GM12874 (cell line): ENCODE measurements at regions not wholly inside any gene's neighbourhood (a gene's known extent, or its start where the extent isn't known, plus 50 kb on each side); places are given as distances from the start of the nearest gene placed in this dataset.

Experiments
- TF ChIP-seq, protein P1 (sequence below): IDR thresholded peaks from 2 replicates; pipeline ENCODE4 v1.5.1; 2011; ENCODE audit warnings: low read depth, mild to moderate bottlenecking, control low read depth, low read length, moderate library complexity; ENCODE audit not compliant: insufficient read depth

DNA sequence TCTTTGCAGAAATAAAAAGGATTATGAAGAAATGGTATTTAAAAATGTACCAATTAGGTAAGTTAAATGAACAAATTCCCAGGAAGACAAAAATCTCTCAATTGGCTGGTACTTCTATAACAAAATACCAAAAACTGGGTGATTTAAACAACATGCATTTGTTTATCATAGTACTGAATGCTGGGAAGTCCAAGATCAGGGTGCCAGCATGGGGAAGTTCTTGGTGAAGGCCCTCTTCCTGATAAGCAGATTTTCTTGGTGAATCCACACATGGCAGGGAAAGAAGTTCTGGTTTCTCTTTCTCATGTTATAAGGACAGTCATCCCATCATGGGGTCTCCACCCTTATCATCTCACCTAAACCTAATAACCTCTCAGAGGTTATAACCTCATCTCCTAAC lies 271.6 kb upstream of the SETBP1 start:
- TF ChIP-seq, protein P1, sequence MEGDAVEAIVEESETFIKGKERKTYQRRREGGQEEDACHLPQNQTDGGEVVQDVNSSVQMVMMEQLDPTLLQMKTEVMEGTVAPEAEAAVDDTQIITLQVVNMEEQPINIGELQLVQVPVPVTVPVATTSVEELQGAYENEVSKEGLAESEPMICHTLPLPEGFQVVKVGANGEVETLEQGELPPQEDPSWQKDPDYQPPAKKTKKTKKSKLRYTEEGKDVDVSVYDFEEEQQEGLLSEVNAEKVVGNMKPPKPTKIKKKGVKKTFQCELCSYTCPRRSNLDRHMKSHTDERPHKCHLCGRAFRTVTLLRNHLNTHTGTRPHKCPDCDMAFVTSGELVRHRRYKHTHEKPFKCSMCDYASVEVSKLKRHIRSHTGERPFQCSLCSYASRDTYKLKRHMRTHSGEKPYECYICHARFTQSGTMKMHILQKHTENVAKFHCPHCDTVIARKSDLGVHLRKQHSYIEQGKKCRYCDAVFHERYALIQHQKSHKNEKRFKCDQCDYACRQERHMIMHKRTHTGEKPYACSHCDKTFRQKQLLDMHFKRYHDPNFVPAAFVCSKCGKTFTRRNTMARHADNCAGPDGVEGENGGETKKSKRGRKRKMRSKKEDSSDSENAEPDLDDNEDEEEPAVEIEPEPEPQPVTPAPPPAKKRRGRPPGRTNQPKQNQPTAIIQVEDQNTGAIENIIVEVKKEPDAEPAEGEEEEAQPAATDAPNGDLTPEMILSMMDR, result no peak

DNA sequence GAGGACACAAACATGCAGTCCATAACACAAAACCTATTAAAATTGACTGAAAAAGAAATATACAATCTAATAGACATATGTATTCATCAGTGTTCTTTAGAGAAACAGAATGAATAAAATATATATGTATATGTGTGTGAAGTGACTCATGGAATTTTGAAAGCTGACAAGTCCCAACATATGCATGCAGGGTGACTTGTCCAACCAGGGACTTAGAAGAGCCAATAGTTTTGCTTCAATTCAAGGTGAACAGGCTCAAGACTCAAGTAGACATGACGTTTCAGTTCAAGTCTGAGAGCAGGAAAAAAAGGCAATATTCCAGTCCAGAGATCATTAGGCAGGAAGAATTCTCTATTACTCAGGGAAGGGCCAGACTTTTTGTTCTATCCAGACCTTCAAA lies 271.2 kb upstream of the SETBP1 start:
- TF ChIP-seq, protein P1, result no peak

DNA sequence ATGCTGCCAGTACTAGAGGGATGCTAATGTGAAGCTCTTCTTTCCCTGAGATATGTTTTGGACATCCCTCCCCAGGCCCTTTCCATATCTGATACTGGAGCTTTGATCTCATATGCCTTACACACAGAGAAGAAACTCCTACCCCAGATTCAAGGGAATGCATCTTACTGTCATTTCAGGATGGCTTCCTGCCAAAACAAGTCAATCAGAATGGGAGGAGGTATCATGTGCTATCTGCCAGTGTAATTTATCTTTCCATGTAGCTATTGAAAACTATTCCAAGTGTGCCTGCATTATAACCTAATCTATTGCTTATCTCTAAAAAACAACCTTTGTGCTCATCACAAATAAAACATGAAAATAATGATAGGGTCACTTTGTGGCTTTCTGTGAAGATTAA lies 269.9 kb upstream of the SETBP1 start:
- TF ChIP-seq, protein P1, result no peak

DNA sequence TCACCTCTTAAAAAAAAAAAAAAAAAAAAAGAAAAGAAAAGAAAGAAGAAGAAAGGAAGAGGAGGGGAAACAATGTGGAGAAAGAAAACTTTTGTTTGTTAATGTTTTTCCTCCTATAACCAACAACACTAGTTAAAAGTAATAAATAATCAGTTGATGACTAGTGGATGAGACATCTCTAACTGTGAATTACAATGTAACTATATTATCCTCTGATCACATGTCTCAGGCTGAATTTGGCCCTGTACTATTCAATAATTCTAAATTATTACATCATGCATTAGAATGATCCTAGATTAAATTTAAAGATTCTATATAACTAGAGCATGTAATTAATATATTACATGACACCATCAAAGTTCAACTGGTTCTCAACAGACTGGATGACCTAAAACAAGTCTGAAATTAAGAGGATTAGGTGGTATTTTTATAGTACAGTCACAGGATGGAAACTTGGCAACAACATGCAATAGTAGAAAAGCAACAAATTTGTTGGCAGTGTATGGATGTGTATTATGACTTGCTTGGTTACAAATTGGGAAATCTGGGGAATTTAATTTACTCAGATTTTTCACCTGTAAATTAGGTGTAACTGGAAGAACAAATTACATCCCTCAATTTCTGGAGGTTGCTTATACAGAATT lies 269.3 kb upstream of the SETBP1 start:
- TF ChIP-seq, protein P1, result no peak

DNA sequence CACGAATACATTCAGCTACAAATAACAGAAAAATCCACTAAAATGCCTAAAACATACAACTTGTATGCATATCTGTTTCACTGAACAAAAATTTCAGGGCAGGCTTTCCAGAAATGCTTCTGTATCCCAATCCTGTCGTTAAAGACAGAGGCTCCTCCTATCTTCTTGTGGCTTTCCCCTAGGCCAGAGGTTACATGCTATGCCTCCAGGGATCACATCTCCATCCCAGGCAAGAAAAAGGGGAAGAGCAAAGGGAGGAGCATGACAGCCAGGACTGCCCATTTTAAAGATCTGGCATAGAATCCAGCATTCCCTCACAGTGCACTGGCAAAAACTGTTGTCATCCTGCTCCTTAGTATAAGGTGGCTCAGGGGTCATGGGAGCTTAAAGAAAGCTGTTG lies 268.7 kb upstream of the SETBP1 start:
- TF ChIP-seq, protein P1, result no peak

DNA sequence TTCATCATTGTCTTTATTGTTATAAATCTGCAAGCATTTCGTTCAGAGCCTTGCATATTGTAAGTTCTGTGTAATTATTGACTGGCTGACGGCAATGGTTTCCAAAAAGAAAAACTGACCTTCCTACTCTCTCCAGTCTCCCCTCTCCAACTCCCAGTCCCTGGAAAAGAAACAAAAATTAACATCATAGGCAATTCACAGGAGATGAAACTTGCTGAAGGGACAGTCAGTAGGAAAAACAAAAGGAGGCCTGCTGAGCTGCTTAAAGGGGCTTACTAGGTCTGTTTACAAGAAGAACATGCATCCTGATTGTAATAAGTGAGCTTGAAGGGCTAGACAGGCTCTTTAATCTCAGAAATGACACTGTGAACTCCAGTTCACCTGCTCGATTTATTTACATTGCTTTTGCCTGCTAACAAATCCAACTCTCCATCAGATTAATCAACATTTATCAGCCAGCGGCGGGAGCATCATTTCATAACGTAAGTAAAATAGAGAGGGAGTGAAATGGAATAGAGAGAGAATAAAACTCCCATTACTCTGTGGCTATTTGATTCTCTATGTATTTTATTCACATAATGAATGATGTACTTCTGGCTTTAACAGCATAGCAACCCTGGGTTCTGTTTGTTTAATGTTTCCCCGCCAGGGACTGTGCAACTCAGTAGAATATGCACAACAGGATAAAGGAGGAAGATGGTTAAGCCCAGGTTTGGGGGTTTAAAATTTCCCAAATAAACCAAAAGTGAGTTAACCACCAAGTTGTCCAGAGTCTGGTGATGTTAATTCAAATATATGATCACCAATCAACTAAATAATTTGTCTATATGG lies 256.7 kb upstream of the SETBP1 start:
- TF ChIP-seq, protein P1, result no peak

DNA sequence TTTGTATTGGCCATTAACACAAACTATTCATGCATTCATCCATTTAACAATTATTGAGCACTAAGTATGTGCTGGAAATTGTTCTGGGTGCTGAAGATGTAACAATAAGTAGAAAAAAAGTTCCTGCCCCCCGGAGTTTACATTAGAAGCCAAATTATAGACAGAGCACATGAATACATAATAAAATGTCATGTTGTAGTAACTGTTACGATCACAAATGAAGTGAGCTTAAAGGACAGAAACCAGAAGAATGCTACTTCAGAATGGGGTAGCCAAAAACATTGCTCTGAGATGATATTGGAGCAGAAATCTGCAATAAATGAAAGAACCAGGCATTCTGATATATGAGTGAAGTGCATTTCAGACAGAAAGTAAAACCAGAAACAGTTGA lies 256.0 kb upstream of the SETBP1 start:
- TF ChIP-seq, protein P1, result no peak
